GM20000 (cell line): ENCODE measurements at regions not wholly inside any gene's neighbourhood (a gene's known extent, or its start where the extent isn't known, plus 50 kb on each side); places are given as distances from the start of the nearest gene placed in this dataset.

Source experiments
- DNase-seq: peaks from one replicate; pipeline ENCODE4 v3.0.0; 2012; ENCODE audit warnings: low spot score
- TF ChIP-seq, protein P1 (sequence below): IDR thresholded peaks from 2 replicates; pipeline ENCODE4 v1.5.1; 2012; ENCODE audit warnings: mild to moderate bottlenecking, control low read depth; ENCODE audit errors: extremely low read depth, missing control alignments

DNA sequence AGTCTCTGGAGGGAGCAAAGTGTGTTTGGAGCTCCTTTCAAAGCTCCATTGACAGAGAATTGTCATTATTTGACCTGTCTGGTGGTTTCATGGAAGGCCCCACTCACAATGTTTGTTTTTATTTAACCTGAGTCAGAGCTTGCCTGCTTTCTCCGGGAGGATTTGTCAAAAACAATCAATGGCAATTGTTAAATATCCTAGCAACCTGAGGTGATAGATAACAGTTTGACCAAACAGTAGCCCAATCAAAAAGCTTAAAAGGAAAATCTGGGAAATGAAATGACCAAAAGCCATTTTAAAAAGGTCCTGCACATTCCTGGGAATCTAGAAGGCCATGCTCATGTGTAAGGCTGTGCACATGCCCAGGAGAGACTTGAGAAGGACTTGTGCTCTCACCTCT, 177.2 kb upstream of the POC5 start:
- TF ChIP-seq, protein P1, sequence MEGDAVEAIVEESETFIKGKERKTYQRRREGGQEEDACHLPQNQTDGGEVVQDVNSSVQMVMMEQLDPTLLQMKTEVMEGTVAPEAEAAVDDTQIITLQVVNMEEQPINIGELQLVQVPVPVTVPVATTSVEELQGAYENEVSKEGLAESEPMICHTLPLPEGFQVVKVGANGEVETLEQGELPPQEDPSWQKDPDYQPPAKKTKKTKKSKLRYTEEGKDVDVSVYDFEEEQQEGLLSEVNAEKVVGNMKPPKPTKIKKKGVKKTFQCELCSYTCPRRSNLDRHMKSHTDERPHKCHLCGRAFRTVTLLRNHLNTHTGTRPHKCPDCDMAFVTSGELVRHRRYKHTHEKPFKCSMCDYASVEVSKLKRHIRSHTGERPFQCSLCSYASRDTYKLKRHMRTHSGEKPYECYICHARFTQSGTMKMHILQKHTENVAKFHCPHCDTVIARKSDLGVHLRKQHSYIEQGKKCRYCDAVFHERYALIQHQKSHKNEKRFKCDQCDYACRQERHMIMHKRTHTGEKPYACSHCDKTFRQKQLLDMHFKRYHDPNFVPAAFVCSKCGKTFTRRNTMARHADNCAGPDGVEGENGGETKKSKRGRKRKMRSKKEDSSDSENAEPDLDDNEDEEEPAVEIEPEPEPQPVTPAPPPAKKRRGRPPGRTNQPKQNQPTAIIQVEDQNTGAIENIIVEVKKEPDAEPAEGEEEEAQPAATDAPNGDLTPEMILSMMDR = no peak
- no peak for DNase-seq

DNA sequence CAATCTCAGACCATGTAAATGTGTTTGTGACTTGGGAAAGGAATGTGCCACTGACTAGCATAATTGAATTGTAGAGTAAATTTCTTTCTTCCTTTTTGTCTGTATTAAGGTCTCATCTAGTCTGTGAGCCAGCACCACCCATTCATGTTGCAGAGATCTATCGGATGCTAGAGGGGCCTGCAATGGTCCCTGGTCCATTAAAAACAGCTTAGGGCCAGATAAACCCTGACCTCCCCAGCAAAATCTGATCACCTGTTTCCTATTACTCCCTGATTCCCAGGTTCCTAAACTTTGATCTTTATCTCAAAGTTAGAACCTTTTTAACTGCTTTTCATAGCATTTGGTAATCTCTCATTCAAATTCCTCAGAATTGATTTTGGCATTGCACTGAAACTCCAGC, 174.5 kb upstream of the POC5 start:
- TF ChIP-seq, protein P1 = no peak
- no peak for DNase-seq

DNA sequence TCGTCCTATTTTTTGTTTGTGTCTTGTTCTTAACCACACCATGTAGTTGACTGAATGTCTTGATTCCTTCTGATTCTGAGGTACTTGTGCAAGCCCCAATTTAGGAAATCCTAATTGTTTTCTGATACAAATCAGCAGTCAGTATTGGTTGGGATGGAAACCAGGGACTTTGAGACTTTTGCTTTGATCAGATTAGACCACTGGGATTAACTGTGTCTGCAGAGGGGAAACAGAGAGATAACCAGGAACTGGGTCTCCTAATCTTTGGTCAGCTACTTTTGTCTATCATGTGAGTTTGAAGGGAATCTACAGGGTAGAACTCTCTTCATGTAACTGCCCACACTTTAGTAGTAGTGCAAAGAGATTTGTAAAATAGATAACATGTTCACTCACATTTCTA, 173.8 kb upstream of the POC5 start:
- TF ChIP-seq, protein P1 = no peak
- no peak for DNase-seq

DNA sequence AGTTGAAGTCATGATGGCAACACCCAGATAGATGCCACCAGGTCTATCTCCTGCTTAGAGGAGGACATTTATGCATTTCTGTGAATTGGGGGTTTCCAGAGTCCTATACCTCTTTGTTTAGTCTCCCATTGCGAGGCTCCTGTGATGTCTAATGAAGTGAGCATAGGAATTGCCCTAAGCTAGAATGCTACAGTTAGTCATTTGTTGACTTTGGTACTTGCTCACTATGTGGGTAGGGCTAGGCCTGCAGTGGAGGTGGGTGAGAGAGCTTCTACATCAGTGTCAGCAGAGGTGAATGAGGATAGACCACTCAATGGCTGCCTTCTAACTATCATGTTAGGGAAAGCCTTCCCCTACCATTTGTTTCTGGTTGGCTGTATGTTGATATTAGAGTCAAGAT, 173.3 kb upstream of the POC5 start:
- TF ChIP-seq, protein P1 = no peak
- no peak for DNase-seq

DNA sequence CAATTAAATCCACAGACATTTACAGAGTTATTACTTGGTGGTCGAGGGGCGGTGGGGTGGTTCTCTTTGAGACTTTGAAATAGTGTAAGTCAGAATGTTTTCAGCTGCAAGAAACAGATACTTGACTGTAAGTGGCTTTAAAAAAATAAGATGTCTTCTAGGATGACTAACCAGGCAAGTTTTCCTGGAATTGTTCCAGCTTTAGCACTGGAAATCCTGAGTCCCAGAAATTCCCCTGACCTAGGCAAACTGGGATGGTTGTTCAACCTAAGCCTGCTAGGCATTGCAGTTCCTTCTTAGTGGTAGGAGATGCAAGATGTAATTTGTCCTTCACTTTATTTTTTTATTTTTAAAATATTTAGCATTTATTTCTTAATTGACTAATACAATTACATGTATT, 169.5 kb upstream of the POC5 start:
- DNase-seq = no peak
- TF ChIP-seq, protein P1 = no peak

DNA sequence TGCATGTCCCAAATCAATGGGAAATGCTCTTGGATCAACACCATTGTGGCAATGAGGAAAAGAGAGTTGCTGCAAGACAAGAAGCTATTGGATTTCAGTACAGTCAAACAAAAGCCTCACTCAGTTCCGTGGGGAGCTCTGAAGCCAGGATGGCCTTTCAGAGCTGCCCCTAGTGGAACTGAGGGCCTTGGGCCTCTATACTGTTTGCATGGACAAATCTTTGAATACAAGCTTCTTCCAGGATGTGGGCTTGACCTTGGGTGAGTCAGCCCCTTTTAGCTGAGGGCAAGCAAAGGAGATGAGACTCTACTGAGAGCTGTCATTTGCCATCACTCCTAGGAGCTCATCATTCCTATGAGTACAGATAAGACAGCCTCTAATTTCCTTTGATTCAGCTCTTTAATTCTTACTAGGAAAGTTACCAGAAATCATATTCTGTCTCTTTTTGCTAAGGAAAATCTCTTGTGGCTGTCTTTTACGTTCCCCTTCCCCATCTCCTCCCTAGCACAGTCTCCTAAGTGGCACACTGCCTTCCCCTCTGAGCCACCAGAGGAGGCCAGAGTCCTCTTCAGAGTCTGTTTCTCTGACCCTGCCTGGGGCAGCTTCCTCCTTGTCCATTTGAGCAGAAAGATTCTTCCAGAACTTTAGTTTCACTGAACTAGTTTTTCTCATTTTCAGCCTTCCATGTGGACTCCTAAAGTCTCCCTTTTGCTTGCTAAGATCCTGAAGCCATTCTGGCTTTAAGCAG, 168.8 kb upstream of the POC5 start:
- peak; percentile 5 for DNase-seq
- TF ChIP-seq, protein P1 = peak; percentile 43

DNA sequence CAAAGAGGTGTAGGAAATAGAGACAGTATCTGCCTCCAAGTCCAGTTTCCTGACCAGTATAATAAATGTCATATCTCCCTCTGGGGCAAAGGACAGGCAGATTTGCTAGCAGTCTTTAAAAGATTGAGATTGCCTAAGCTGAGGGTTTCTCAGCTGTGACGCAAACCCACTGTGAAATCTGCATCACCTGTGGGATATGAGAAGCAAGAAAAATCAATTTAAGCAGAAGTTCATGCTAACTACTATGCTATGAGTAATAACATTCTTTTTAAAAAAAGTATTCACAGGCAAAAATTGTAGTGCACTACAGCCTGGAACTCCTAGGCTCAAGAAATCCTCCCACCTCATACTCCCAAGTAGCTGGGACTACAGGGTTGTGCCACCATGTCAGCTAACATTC, 168.1 kb upstream of the POC5 start:
- TF ChIP-seq, protein P1 = no peak
- no peak for DNase-seq
